Ectodermal cell (in vitro differentiated cells): ENCODE measurements at regions not wholly inside any gene's neighbourhood (a gene's known extent, or its start where the extent isn't known, plus 50 kb on each side); places are given as distances from the start of the nearest gene placed in this dataset.

Experiments
- H3K27ac ChIP-seq: 2 replicates; pipeline ENCODE4 v1.7.0; 2013; ENCODE audit warnings: mild to moderate bottlenecking, low read depth, low read length; ENCODE audit not compliant: insufficient read depth, poor library complexity, severe bottlenecking
- H3K27me3 ChIP-seq: 2 replicates; pipeline ENCODE4 v1.7.0; 2013; ENCODE audit warnings: mild to moderate bottlenecking, low read length; ENCODE audit not compliant: insufficient read depth, control insufficient read depth, poor library complexity, severe bottlenecking
- H3K36me3 ChIP-seq: one replicate; pipeline ENCODE4 v1.7.0; 2013; ENCODE audit warnings: low read length; ENCODE audit not compliant: control insufficient read depth, insufficient read depth
- H3K4me1 ChIP-seq: one replicate; pipeline ENCODE4 v1.7.0; 2013; ENCODE audit warnings: low read length; ENCODE audit not compliant: control insufficient read depth, insufficient read depth
- H3K4me3 ChIP-seq: 2 replicates; pipeline ENCODE4 v1.7.0; 2013; ENCODE audit warnings: low read depth, low read length, control low read depth; ENCODE audit not compliant: insufficient read depth
- H3K9me3 ChIP-seq: 2 replicates; pipeline ENCODE4 v1.7.0; 2013; ENCODE audit warnings: mild to moderate bottlenecking, low read length, moderate library complexity; ENCODE audit not compliant: control insufficient read depth
- WGBS, 2 experiments: methylation state at CpG; one replicate each; pipeline ENCODE4 v1.1.7; 2013; ENCODE audit warnings: missing lambda C conversion rate in 2 of 2; 5-methylcytosine and 5-hydroxymethylcytosine counted together

- no peaks in the 10 kb centered on the region for H3K9me3 ChIP-seq
- no peaks in the 10 kb centered on the region for H3K4me1 ChIP-seq
- H3K36me3 ChIP-seq: no peaks in the 10 kb centered on the region
- H3K27me3 ChIP-seq: no peaks in the 10 kb centered on the region
- H3K4me3 ChIP-seq: no peak overlapping the region
- 95 to 99% methylated on average over 3 of the region's 3 CpGs for WGBS, 2 experiments
- no peak overlapping the region for H3K27ac ChIP-seq
Observed at GRCh38 chr6:148109732-148110131, 232.9 kb upstream of the SASH1 start.

- Histone ChIP-seq H3K27ac (no peak overlapping the region), H3K27me3 (no peaks in the 10 kb centered on the region), H3K9me3 (no peaks in the 10 kb centered on the region), H3K4me3 (no peak overlapping the region), H3K4me1 (no peaks in the 10 kb centered on the region), H3K36me3 (no peaks in the 10 kb centered on the region)
- WGBS, 2 experiments: 92 to 97% methylated on average over 3 of the region's 3 CpGs
Observed at GRCh38 chr6:148110925-148111324, 231.7 kb upstream of the SASH1 start.

GRCh38 chr6:148112851-148113319 lies 229.8 kb upstream of the SASH1 start:
- Histone ChIP-seq H3K36me3 (no peaks in the 10 kb centered on the region), H3K9me3 (no peaks in the 10 kb centered on the region), H3K4me1 (no peaks in the 10 kb centered on the region), H3K27ac (no peak overlapping the region), H3K4me3 (no peak overlapping the region), H3K27me3 (no peaks in the 10 kb centered on the region)
- WGBS, 2 experiments: 85 to 91% methylated on average over 2 of the region's 2 CpGs

GRCh38 chr6:148116001-148116400 lies 226.6 kb upstream of the SASH1 start:
- WGBS, 2 experiments: 80 to 81% methylated on average over 2 to 3 of the region's 3 CpGs
- Histone ChIP-seq H3K27me3 (no peaks in the 10 kb centered on the region), H3K9me3 (no peaks in the 10 kb centered on the region), H3K4me3 (no peak overlapping the region), H3K36me3 (no peaks in the 10 kb centered on the region), H3K4me1 (no peaks in the 10 kb centered on the region), H3K27ac (no peak overlapping the region)

- Histone ChIP-seq H3K27ac (no peak overlapping the region), H3K4me3 (no peak overlapping the region), H3K4me1 (no peaks in the 10 kb centered on the region), H3K27me3 (no peaks in the 10 kb centered on the region), H3K36me3 (no peaks in the 10 kb centered on the region), H3K9me3 (no peaks in the 10 kb centered on the region)
- 100% methylated on average over 1 of the region's 1 CpG; no CpG with 5 or more reads in 1 of the 2 experiments for WGBS, 2 experiments
Observed at GRCh38 chr6:148118244-148118643, 224.4 kb upstream of the SASH1 start.

- WGBS, 2 experiments: 90 to 95% methylated on average over 6 of the region's 6 CpGs
- Histone ChIP-seq H3K27me3 (no peaks in the 10 kb centered on the region), H3K27ac (no peak overlapping the region), H3K9me3 (no peaks in the 10 kb centered on the region), H3K36me3 (no peaks in the 10 kb centered on the region), H3K4me1 (no peaks in the 10 kb centered on the region), H3K4me3 (no peak overlapping the region)
Observed at GRCh38 chr6:148128014-148128730, 214.5 kb upstream of the SASH1 start.

GRCh38 chr6:148134592-148134991 lies 208.0 kb upstream of the SASH1 start:
- Histone ChIP-seq H3K27me3 (no peaks in the 10 kb centered on the region), H3K9me3 (no peaks in the 10 kb centered on the region), H3K4me1 (no peaks in the 10 kb centered on the region), H3K27ac (no peak overlapping the region), H3K36me3 (no peaks in the 10 kb centered on the region), H3K4me3 (no peak overlapping the region)
- WGBS, 2 experiments: 92 to 94% methylated on average over 6 of the region's 6 CpGs

GRCh38 chr6:148136586-148136985 lies 206.1 kb upstream of the SASH1 start:
- H3K4me1 ChIP-seq: no peaks in the 10 kb centered on the region
- H3K36me3 ChIP-seq: no peaks in the 10 kb centered on the region
- no peaks in the 10 kb centered on the region for H3K9me3 ChIP-seq
- WGBS, 2 experiments: 88 to 94% methylated on average over 4 of the region's 4 CpGs
- H3K4me3 ChIP-seq: no peak overlapping the region
- H3K27ac ChIP-seq: no peak overlapping the region
- no peaks in the 10 kb centered on the region for H3K27me3 ChIP-seq

- Histone ChIP-seq H3K36me3 (no peaks in the 10 kb centered on the region), H3K27ac (no peak overlapping the region), H3K27me3 (no peaks in the 10 kb centered on the region), H3K4me1 (no peaks in the 10 kb centered on the region), H3K9me3 (no peaks in the 10 kb centered on the region), H3K4me3 (no peak overlapping the region)
- WGBS, 2 experiments: 93 to 96% methylated on average over 1 of the region's 1 CpG
Observed at GRCh38 chr6:148137652-148138051, 205.0 kb upstream of the SASH1 start.

GRCh38 chr6:148138573-148138972 lies 204.1 kb upstream of the SASH1 start:
- no peaks in the 10 kb centered on the region for H3K9me3 ChIP-seq
- H3K36me3 ChIP-seq: no peaks in the 10 kb centered on the region
- WGBS, 2 experiments: 96% methylated on average over 1 of the region's 1 CpG
- no peak overlapping the region for H3K27ac ChIP-seq
- H3K4me3 ChIP-seq: no peak overlapping the region
- H3K27me3 ChIP-seq: no peaks in the 10 kb centered on the region
- H3K4me1 ChIP-seq: no peaks in the 10 kb centered on the region
